NCI-H526 (cell line): ENCODE measurements at regions not wholly inside any gene's neighbourhood (a gene's known extent, or its start where the extent isn't known, plus 50 kb on each side); places are given as distances from the start of the nearest gene placed in this dataset.

Experiments used
- DNase-seq, 2 experiments: peaks; one replicate each; lab custom pipeline; 2025; lab: John Stamatoyannopoulos, UW

DNA sequence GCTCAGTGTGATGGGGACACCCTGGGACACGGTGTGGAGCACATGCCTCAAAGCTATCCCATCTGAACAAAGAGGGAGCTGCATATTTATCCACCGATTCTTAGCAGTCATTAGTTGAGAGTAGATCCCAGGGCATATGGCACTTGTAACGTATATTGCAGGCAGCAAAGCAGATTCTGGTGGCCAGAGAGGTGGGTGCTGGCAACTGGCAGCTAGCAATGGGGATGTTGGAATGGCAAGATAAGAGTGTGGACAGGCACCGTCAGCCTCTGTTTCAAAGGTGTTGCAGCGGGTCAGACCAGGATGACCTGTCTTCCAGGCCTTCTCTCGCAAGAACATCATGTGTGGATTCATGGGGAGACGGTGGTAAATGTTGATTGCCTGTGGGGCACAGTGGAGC is 54.0 kb upstream of the ADRA1D start:
- DNase-seq: no peak

DNA sequence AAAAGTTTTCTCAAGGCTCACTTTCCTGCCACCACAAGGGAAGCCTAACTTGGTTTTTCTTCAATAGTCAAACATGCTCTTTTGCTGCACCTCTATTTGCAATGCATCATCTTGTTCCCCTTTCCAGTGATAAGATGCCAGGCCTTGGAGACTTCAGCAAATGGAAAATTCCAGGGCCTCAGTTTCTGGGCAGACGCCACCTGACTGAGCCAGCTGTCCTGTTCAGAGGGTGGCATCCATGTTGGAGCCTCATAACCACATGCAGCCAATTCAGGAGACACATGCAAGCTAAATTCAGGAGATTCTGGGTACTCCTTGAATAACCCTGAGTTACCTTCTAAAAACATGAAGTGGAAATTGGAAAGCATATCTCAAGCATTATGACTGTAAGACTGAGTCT is 51.8 kb upstream of the ADRA1D start:
- DNase-seq: no peak

DNA sequence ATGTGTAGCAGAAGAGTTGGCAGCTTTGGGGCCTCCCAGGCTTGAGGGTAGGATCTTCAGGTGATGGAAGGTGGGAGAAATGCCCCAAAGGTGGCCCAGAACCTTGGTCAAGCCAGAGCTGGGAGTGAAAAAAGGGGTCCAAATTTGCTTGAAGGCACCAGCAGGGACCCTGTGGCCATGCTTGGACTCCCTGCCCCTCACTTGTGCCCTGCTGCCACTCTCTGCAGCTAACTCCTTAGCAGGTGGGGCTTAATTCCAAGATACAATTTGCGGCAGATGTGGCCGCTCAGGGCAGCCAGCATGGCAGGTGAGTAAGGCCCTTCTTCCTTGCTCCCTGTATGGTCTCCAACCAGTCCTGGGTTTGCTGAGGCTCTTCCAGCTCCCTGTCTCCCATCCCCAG is 51.3 kb upstream of the ADRA1D start:
- no peak for DNase-seq

DNA sequence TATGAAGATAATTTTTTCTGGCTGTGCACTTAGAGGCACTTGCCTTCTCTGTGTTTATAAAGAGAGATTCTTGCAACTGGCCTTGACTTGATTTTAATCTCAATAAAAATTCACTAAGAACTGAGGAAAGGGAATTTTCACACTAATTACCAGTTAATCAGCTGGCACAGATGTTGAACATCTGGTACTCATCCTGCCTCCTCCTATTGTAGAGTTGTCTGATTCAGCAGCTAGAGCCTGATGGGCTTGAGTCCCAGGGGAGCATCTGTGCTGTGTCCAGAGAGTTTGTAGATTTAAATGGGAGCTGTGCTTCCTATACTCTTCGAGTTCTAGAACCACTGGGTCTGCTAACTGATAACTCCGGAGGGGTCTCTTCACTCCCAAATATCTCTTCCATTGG is 50.7 kb upstream of the ADRA1D start:
- DNase-seq: no peak

DNA sequence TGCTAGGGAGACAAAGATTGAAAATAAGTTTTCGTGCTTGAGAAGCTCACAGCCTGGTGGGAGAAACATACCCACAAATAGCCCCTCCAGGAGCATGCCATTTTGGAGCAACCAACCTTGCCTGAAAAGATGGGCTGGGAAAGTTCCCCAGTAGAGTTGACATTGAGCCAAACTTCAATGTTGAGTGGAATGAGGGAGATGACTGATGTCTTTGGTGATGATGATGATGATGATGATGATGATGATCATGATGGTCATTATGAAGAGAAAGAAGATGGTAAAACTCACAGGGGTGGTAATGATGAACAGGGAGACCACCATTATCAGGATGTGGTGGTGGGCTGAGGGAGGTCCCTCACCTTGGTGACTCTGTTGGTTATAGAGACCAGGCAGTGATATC is 50.1 kb upstream of the ADRA1D start:
- no peak for DNase-seq
